ENCODE measurements at regions not wholly inside any gene's neighbourhood (a gene's known extent, or its start where the extent isn't known, plus 50 kb on each side); places are given as distances from the start of the nearest gene placed in this dataset.

GRCh38 chr7:140249036-140249806, 72.4 kb upstream of the KDM7A start (continued):
- TF ChIP-seq USF2 (IDR thresholded peaks at IDR 0.05; ENCODE audit: low read depth, low read length) (no peak), USF2 (CRISPR knock-in tag; IDR thresholded peaks at IDR 0.05; ENCODE audit: borderline replicate concordance) (no peak), AGO2 (optimal IDR thresholded peaks at IDR 0.05; ENCODE audit: low read depth, low read length) (no peak), THAP11 (CRISPR knock-in tag; IDR thresholded peaks at IDR 0.05) (peak; percentile 57), ZNF33A (CRISPR knock-in tag; IDR thresholded peaks at IDR 0.05; ENCODE audit: borderline replicate concordance) (no peak), PHF20 (CRISPR knock-in tag; IDR thresholded peaks at IDR 0.05) (no peak), ZNF3 (CRISPR knock-in tag; IDR thresholded peaks at IDR 0.05) (no peak), HINFP (CRISPR knock-in tag; IDR thresholded peaks at IDR 0.05; ENCODE audit: low read depth) (no peak), ATF7 (IDR thresholded peaks at IDR 0.05) (no peak), ATF7 (CRISPR knock-in tag; IDR thresholded peaks at IDR 0.05) (no peak), PAF1 (CRISPR knock-in tag; IDR thresholded peaks at IDR 0.05) (no peak), ZNF275 (CRISPR knock-in tag; IDR thresholded peaks at IDR 0.05; ENCODE audit: borderline replicate concordance) (no peak), IRF9 (CRISPR knock-in tag; IDR thresholded peaks at IDR 0.05; ENCODE audit: borderline replicate concordance) (no peak), ZNF496 (CRISPR knock-in tag; IDR thresholded peaks at IDR 0.05; ENCODE audit: insufficient replicate concordance) (no peak), FOSL2 (CRISPR knock-in tag; IDR thresholded peaks at IDR 0.05) (peak; percentile 7; the same call in 1 of the 2 replicates), ZIK1 (CRISPR knock-in tag; IDR thresholded peaks at IDR 0.05; ENCODE audit: borderline replicate concordance, low read depth) (no peak), ZUFSP (CRISPR knock-in tag; IDR thresholded peaks at IDR 0.05; ENCODE audit: borderline replicate concordance) (no peak), NFE2L1 (CRISPR knock-in tag; IDR thresholded peaks at IDR 0.05; ENCODE audit: borderline replicate concordance) (no peak), ZNF724P (CRISPR knock-in tag; IDR thresholded peaks at IDR 0.05; ENCODE audit: borderline replicate concordance) (no peak), ZFP36L2 (CRISPR knock-in tag; IDR thresholded peaks at IDR 0.05) (no peak), TAF15 (IDR thresholded peaks at IDR 0.05; ENCODE audit: low read depth, low read length, poor library complexity, severe bottlenecking) (no peak), CAMTA2 (CRISPR knock-in tag; IDR thresholded peaks at IDR 0.05; ENCODE audit: borderline replicate concordance) (no peak)

All from HepG2 (cell line).